ENCODE measurements at regions not wholly inside any gene's neighbourhood (a gene's known extent, or its start where the extent isn't known, plus 50 kb on each side); places are given as distances from the start of the nearest gene placed in this dataset.

- Histone ChIP-seq H3K9me2 (ENCODE audit: low read depth, low read length) (no peaks in the 10 kb centered on the region), H3F3A (ENCODE audit: insufficient read depth, low read length) (no peaks in the 10 kb centered on the region), H3K4me3 (ENCODE audit: low read depth, low read length, poor library complexity, severe bottlenecking) (no peak overlapping the region), H3K79me2 (ENCODE audit: insufficient read depth, low read length) (no peaks in the 10 kb centered on the region), H3K4me2 (ENCODE audit: low read length) (no peak overlapping the region), H3K36me3 (ENCODE audit: insufficient read depth, low read length) (no peaks in the 10 kb centered on the region), H4K20me1 (ENCODE audit: insufficient read depth, low read length) (no peaks in the 10 kb centered on the region), H3K9ac (ENCODE audit: low read length) (no peak overlapping the region), H3K27me3 (ENCODE audit: insufficient read depth, low read length) (no peaks in the 10 kb centered on the region), H2AFZ (ENCODE audit: low read length) (no peak overlapping the region), H3K27ac (ENCODE audit: low read depth, low read length, poor library complexity, severe bottlenecking) (no peak overlapping the region), H3K4me1 (ENCODE audit: insufficient read depth, low read length, severe bottlenecking) (no peaks in the 10 kb centered on the region), H3K9me3 (ENCODE audit: low read length) (no peaks in the 10 kb centered on the region)
- no peak for TF ChIP-seq EZH2 (IDR thresholded peaks at IDR 0.05; ENCODE audit: borderline replicate concordance, low read length)
- TF ChIP-seq, protein P1, sequence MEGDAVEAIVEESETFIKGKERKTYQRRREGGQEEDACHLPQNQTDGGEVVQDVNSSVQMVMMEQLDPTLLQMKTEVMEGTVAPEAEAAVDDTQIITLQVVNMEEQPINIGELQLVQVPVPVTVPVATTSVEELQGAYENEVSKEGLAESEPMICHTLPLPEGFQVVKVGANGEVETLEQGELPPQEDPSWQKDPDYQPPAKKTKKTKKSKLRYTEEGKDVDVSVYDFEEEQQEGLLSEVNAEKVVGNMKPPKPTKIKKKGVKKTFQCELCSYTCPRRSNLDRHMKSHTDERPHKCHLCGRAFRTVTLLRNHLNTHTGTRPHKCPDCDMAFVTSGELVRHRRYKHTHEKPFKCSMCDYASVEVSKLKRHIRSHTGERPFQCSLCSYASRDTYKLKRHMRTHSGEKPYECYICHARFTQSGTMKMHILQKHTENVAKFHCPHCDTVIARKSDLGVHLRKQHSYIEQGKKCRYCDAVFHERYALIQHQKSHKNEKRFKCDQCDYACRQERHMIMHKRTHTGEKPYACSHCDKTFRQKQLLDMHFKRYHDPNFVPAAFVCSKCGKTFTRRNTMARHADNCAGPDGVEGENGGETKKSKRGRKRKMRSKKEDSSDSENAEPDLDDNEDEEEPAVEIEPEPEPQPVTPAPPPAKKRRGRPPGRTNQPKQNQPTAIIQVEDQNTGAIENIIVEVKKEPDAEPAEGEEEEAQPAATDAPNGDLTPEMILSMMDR (IDR thresholded peaks at IDR 0.05; ENCODE audit: low read length) = no peak
Observed at GRCh38 chr2:84052913-84053312, 406.2 kb downstream of the SUCLG1 start.

GRCh38 chr2:84052043-84052442 is 407.0 kb downstream of the SUCLG1 start:
- Histone ChIP-seq H4K20me1 (ENCODE audit: insufficient read depth, low read length) (no peaks in the 10 kb centered on the region), H3K9me3 (ENCODE audit: low read length) (no peaks in the 10 kb centered on the region), H3F3A (ENCODE audit: insufficient read depth, low read length) (no peaks in the 10 kb centered on the region), H2AFZ (ENCODE audit: low read length) (no peak overlapping the region), H3K9ac (ENCODE audit: low read length) (no peak overlapping the region), H3K27me3 (ENCODE audit: insufficient read depth, low read length) (no peaks in the 10 kb centered on the region), H3K4me3 (ENCODE audit: low read depth, low read length, poor library complexity, severe bottlenecking) (no peak overlapping the region), H3K4me1 (ENCODE audit: insufficient read depth, low read length, severe bottlenecking) (no peaks in the 10 kb centered on the region), H3K4me2 (ENCODE audit: low read length) (no peak overlapping the region), H3K36me3 (ENCODE audit: insufficient read depth, low read length) (no peaks in the 10 kb centered on the region), H3K9me2 (ENCODE audit: low read depth, low read length) (no peaks in the 10 kb centered on the region), H3K79me2 (ENCODE audit: insufficient read depth, low read length) (no peaks in the 10 kb centered on the region), H3K27ac (ENCODE audit: low read depth, low read length, poor library complexity, severe bottlenecking) (no peak overlapping the region)
- TF ChIP-seq EZH2 (IDR thresholded peaks at IDR 0.05; ENCODE audit: borderline replicate concordance, low read length) = no peak

DNA sequence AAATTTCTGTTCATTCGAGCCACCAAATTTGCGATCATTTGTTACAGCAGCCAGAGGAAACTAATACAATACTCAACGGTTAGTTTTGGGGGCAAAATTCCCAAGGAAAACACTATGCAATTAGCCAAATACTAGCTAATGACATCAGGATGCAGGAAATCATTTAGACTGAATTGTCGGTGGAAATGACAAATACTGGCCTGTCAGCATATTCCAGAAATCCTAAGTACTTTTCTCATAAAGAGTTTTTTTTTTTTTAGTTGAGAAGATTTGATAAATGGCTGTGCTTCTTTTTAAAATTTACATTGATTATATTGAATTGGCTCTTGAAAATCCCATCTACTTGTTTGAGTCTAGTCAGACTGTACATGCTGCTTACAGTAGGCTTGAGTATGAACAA is 410.1 kb downstream of the SUCLG1 start:
- H3K9me2 ChIP-seq (ENCODE audit: low read depth, low read length) = no peaks in the 10 kb centered on the region
- no peaks in the 10 kb centered on the region for H3K79me2 ChIP-seq (ENCODE audit: insufficient read depth, low read length)
- H3K4me3 ChIP-seq (ENCODE audit: low read depth, low read length, poor library complexity, severe bottlenecking) = no peak overlapping the region
- H2AFZ ChIP-seq (ENCODE audit: low read length) = no peak overlapping the region
- no peaks in the 10 kb centered on the region for H3F3A ChIP-seq (ENCODE audit: insufficient read depth, low read length)
- no peaks in the 10 kb centered on the region for H3K4me1 ChIP-seq (ENCODE audit: insufficient read depth, low read length, severe bottlenecking)
- no peaks in the 10 kb centered on the region for H4K20me1 ChIP-seq (ENCODE audit: insufficient read depth, low read length)
- no peak for TF ChIP-seq EZH2 (IDR thresholded peaks at IDR 0.05; ENCODE audit: borderline replicate concordance, low read length)
- TF ChIP-seq, protein P1 (IDR thresholded peaks at IDR 0.05; ENCODE audit: low read length) = no peak
- H3K36me3 ChIP-seq (ENCODE audit: insufficient read depth, low read length) = no peaks in the 10 kb centered on the region
- H3K9ac ChIP-seq (ENCODE audit: low read length) = no peak overlapping the region
- H3K9me3 ChIP-seq (ENCODE audit: low read length) = no peaks in the 10 kb centered on the region
- H3K27me3 ChIP-seq (ENCODE audit: insufficient read depth, low read length) = no peaks in the 10 kb centered on the region
- no peak overlapping the region for H3K4me2 ChIP-seq (ENCODE audit: low read length)
- H3K27ac ChIP-seq (ENCODE audit: low read depth, low read length, poor library complexity, severe bottlenecking) = no peak overlapping the region

DNA sequence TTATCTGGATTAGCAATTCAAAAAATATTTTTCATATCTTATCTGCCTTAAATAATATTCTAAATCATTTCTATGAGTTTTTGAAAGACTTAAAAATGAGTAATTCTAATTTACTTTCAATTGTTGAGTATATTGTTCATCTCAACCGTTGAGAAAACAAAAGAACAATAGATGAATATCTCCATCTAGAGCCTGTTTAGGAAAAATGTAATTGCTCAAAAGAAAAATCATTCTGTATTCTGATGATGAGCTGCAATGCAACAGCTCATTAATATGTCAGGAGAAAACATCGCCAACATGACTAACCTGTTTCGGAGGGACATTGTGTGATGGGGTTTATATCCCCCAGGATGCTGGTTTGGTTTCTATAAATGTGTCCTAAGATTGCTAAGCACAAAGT is 417.6 kb downstream of the SUCLG1 start:
- Histone ChIP-seq H3K4me3 (ENCODE audit: low read depth, low read length, poor library complexity, severe bottlenecking) (no peak overlapping the region), H3K9me3 (ENCODE audit: low read length) (no peaks in the 10 kb centered on the region), H4K20me1 (ENCODE audit: insufficient read depth, low read length) (no peaks in the 10 kb centered on the region), H2AFZ (ENCODE audit: low read length) (no peak overlapping the region), H3K27ac (ENCODE audit: low read depth, low read length, poor library complexity, severe bottlenecking) (no peak overlapping the region), H3K4me2 (ENCODE audit: low read length) (no peak overlapping the region), H3K9me2 (ENCODE audit: low read depth, low read length) (no peaks in the 10 kb centered on the region), H3K79me2 (ENCODE audit: insufficient read depth, low read length) (no peaks in the 10 kb centered on the region), H3K4me1 (ENCODE audit: insufficient read depth, low read length, severe bottlenecking) (no peaks in the 10 kb centered on the region), H3F3A (ENCODE audit: insufficient read depth, low read length) (no peaks in the 10 kb centered on the region), H3K9ac (ENCODE audit: low read length) (no peak overlapping the region), H3K27me3 (ENCODE audit: insufficient read depth, low read length) (no peaks in the 10 kb centered on the region), H3K36me3 (ENCODE audit: insufficient read depth, low read length) (no peaks in the 10 kb centered on the region)
- TF ChIP-seq EZH2 (IDR thresholded peaks at IDR 0.05; ENCODE audit: borderline replicate concordance, low read length) = no peak
- TF ChIP-seq, protein P1 (IDR thresholded peaks at IDR 0.05; ENCODE audit: low read length) = no peak
